NCI-H2171 treated with DMSO at 0.1 percent for 48 hours (cell line): ENCODE measurements at regions not wholly inside any gene's neighbourhood (a gene's known extent, or its start where the extent isn't known, plus 50 kb on each side); places are given as distances from the start of the nearest gene placed in this dataset.

ENCODE experiments used
- DNase-seq: peaks from one replicate; lab custom pipeline; 2025; lab: John Stamatoyannopoulos, UW

DNA sequence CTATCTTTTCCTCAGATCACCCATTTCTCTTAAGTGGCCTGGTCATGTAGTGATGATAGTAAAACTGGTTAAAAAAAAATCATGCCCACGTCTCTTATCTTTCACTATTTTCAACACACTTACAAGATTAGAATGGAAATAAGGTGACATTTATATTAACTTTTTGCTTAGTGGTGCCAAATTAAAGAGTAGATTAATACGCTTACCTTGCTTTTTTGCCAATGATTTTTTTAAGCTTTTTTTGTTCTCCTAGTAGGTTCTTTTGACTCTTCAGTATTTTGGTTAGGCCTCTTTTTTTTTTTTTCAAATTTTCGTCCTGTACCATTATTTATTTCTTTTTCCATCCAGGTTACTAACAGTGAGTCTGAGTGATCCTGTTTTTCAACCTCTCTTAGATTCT lies 147.9 kb downstream of the PTCSC3 start:
- no peak for DNase-seq

DNA sequence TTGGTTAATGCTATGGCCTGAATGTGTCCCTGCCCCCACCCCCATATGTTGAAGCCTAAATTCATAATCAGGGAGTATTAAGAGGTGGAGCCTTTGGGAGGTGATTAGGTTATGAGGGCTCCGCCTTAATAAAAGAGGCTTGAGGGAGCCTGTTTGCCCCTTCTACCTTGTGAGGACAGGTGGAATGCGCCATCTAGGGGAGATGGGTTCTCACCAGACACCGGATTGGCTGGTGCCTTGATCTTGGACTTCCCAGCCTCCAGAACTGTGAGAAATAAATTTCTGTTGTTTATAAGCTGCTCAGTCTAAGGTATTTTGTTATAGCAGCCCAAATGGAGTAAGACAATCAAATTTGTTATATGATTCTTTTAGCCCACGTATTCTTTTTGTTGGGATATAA lies 148.3 kb downstream of the PTCSC3 start:
- no peak for DNase-seq

DNA sequence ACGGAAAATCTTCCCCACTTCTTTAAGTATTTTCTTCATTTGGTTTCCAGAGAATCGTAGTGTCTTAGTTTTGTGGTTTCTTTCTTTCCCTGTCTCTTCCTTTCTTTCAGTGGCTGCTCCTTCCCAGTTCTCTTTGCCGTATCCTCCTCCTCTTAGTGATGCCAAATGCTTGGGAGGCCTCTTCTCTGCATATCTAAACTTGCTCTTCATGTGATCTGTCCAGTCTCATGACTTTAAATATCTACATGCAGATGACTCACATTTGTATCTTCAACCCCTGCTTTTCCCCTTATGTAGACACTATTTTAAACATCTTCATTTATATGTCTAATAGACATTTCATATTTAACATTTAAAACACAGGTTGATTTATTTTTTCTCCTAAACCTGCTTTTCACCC lies 149.2 kb downstream of the PTCSC3 start:
- no peak for DNase-seq

DNA sequence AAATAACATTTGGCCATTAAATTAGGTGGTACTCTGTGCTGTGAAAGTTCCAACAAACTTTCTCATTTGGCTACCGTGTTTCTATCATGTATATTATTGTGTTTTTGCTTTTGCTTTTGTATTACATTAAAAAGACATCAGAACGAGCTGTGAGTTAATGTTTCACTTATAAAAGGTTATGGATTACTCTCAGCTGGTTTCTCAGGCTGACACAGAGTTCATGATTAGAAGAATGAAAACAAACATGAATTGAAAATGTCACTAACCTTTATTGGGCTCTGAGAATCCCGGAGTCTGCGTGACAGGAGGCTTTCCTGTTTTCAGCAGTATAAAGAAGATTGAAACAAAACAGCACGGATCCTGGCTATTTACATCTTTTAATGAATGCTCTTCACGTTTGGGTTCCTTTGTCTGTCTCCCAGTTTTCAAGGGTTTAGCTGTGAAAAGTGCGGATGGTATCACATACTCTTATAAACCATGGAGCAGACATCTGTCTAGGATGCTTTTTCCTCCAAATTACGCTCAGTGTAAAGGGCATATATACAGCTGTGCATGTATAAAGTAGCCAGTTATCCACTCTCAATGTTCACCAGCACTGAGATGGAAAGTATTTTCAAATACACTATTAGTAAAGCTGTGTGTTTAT lies 153.6 kb downstream of the PTCSC3 start:
- DNase-seq: no peak

DNA sequence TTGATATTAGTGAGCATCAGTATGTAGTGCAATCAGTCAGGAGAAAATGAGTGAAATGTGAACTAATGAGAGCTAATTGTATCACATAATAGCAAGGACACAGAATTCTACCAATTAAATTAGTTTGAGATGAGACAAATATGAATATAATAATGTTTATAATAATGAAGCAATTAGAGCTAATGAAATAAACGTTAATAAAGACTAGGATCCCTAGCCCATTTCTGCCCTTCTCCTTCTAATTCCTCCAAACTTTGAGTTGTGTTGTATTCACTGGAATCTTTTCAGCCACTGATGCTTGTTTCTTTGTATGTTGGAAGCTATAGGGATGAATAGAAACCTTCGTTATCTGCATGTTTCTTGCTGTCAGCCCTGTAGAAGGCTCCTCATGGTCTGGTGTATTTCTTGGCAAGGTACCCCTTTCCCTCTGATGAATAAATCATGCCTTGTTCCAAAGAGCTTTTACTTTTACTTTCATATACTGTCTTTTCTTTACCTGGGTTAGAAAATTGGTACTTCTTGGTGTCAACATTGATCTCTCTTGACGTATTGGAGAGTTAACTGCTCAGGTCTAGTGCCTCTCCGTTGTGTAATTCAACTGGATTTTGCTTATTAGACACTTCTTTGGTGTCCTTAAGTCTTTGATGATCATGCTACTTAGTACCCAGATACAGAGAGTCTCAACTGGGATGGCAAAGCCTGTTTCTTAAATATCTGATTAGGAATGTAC lies 154.8 kb downstream of the PTCSC3 start:
- no peak for DNase-seq

DNA sequence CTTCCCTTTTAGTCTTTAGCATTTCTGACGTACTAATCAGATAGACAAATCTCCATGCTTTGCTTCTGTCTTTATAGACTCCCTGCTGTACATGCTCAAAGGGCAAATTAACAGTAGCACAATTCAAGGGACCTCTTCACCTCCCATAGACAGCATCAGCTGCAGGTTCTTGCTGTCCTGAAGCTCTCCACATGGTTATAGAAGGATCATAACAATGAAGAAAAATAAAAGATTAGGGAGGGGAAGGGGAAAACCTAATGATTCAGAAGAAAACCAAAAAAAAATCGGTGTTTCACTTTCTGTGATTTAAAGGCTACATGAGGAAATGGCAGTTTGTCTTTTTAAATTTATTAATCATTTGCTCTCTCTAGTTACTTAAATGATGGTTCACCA lies 155.5 kb downstream of the PTCSC3 start:
- DNase-seq: no peak

DNA sequence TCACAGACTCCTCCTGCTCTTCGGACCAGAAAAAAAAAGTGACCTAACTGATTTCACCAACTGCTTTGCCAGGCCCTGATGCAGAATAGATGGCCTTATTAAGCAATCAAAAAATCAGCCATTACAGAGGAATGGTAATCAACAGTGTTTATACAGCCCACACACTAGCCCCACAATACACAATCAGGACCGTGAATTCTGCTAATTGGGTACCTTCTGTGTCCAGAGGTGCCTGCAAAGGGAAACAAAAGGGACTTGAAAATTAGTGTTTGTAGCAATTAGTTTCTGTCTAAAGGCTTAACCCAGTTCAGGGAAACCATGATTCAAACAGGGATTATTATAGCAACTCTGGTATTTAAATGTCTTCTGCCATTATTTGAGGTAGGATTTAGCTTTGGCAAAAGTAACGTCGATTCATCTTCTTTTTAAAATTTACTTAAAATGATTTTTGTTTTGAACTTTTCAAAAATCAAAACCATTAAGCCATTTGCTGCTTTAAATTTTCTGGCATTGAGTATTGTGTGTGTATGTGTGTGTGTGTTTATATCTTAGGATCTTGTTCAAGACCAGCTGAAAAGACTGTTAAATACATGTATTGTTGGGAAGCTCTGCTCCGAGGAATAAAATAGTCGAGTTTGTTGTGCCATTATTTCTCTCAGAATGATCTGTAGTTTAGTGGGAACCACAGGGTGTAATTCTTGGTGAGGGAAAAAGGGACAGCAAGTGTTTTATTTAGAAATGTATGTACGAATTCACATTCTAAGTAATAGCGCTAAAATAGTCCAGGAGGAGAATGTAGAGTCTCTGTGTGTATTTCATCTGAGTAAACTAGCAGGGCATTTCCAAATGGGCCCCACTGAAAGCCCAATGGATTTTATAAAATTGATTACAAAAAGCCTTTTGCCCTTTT lies 156.1 kb downstream of the PTCSC3 start:
- no peak for DNase-seq

DNA sequence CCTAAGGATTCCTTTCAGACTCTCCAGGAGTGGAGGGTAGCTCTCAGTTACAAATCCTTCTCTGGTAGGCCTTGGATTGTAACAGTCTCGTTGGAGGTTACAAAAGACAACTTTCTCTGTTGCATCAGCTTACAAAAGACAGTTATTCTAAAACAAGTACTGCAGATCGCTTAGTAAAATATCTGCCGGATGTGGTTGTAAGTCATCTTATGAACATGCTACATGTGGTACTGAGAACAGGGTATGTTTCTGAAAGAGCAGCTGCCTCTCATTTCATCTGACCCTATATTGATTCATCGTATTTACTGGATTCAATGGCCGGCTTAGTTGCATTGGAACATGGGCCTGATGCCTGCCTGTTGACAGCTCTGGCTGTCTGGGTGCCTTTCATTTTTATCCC lies 157.4 kb downstream of the PTCSC3 start:
- no peak for DNase-seq

DNA sequence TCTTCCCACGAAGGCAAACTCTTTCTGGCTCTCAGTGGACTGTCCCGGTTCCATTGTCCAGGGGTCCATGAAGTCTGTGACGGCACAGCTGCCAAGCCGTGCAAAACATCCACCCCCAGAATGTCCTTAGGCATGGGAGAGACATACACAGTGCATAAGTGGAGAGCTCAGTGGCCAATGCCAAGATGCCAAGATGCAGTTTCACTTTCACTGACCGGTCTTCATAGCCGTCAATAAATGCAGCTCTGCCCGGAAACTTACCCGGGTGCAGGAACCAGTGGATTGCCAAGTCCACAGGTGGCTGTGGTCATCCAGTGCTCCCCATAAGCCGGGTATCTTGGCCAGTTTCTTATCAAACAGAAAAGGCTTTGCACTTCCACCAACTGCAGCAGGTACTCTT lies 162.3 kb downstream of the PTCSC3 start:
- DNase-seq: no peak

DNA sequence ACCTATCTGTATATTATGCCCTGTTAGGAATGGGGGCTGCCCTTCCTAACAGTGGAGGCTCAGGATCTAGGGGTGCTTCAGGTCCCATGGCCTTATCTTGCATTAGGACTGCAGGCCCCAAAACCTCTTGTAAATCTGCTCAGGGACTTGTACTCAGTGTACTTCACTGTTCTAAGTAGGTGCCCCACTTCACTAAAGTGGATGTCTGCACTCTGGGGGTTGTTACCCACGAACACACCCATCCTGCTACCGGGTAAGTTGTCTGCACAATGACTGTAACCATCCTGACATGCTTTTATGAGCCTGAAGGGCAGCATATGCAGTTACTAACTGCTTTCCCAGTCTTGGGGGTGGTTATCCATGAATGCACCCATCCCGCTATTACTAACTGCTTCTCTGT lies 163.0 kb downstream of the PTCSC3 start:
- DNase-seq: no peak

DNA sequence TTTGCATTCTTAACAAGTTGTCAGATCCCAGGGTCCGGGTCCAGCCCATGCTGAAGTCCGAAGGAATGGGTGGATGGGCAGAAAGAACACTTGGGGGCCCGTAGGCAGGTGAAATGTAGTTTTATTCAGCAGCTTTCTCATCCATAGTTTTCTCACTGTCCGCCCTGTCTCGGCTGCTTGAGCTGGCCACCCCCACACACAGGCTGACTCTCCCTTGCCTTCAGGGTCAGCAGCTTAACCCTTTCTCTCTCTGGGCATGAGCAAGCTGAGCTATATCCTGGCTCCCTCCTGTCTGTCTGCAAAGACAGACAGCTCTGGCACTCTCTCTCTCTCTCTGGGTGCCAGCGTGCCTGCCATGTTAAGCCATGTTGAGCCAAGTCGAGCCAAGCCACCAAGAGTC lies 163.9 kb downstream of the PTCSC3 start:
- DNase-seq: no peak

DNA sequence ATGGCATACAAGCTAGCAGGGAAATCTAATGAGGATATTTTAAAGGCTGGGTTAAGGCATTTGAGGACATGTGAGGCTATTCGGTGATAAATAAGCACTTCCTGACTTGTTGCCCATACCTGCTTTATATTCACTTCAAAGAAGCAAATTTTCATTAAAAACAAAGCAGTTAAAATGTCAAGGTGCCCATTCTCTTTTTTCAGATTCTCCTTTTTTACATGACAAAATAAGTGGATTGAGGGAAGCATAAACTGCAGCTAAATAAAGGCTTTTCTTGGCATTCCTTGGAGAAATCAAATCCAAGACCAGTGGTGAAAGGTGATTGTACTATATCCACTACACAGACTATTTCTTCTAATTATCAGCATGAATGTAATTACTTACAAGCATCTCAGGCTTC lies 166.9 kb downstream of the PTCSC3 start:
- DNase-seq: no peak

DNA sequence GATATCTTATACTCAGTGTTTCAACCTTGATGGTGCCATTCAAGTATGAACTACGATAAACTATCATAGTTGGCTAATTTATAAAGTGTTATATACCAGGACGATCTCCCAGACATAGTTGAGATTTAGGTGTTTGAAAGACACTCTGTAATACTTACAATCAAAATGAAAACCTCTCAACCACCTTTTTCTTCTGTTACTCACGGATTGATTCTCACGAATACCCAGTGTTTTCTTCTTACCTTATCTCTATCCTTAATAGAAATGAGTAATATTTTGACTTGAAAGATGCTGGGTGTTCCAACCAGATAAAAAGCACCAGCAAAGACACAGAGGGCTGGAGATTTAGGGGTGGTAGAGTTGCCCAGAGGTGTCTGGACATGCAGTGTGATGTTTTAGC lies 169.9 kb downstream of the PTCSC3 start:
- DNase-seq: no peak

DNA sequence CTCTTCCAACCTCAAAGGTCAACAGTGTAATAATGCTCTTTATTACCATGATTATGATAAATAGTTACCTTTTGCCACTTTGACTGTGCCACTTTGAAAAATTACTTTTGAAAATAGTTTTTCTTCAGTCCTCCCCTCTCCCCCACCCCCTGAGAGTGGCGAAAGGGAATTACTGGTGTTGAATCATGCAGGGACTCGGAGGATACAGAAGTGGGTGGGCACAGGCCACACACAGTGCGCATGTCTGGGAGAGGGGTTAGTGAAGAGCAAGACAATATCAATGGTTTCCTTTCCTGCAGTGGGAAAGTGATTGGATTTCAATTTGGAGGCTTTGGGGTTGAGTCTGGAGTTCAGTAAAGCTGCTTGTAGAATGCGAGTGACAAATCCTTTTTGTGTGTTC lies 170.9 kb downstream of the PTCSC3 start:
- no peak for DNase-seq

DNA sequence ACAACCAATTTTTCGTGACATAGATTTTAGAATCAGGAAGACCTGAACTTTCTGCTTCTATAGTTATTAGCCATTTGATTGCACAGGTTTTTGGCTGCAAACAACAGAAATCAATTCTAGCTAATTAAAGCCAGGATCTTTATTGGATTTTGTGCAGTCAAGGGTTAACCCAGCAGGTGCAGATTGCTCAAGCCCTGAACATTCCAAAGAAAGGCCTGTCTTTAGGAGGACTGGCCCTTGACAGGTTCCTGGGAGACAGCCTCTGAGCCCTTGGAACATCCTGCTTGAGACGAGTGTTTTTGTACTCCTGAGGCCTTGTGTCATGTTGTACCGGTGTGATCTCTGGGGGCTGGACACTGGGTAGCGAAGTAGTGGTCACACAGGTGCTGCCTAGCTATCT lies 174.6 kb downstream of the PTCSC3 start:
- no peak for DNase-seq

DNA sequence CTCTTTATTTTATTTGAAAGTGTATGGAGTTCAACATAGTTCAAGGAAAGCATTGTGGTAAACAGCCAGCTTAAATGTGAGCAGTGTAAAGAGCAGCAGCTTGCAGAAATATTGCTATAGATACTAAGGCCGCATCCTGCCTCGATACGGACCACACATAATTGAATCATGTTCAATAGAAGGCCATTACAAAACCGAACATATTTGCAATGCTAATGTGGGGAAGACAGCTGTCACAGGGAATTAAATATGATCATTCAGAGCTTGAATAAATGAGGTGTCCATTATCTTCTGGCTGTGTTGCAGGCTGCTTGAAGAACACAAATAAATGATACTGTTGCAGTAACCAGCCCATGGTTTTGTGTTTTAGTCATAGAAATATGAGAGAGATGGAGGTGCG lies 173.2 kb downstream of the BRMS1L start:
- DNase-seq: no peak

DNA sequence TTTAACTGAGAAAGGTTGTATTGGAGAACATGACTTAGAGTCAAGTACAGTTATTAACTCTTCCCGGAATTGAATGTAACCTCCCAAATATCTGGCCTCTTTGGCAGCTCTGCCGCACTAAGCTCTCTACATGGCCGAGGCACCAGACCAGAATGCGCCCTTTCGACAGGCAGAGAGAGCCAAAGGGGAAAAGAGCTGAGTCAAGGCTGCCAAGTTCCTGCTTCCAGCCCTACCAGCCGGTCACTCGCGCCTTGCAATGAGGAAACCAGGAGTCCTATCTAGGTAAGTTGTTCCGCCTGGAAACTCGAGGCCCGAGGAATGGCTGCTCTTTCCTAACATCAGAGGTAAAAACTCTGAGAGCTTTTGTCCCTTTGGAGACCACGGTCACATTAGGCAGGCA lies 172.2 kb downstream of the BRMS1L start:
- no peak for DNase-seq

DNA sequence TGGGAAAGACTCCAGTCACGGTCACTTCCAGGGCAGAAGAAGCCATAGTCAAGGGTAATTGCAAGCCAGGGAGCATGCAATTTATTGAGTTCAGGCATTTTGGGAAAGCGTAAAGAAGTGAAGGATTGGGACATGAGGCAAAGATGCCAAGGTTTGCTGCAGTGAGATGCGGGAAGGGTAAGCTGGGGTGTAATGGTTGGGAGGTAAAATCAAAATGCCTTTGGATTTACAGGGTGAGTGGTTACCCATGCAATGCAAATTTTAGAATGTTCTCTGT lies 167.5 kb downstream of the BRMS1L start:
- no peak for DNase-seq

DNA sequence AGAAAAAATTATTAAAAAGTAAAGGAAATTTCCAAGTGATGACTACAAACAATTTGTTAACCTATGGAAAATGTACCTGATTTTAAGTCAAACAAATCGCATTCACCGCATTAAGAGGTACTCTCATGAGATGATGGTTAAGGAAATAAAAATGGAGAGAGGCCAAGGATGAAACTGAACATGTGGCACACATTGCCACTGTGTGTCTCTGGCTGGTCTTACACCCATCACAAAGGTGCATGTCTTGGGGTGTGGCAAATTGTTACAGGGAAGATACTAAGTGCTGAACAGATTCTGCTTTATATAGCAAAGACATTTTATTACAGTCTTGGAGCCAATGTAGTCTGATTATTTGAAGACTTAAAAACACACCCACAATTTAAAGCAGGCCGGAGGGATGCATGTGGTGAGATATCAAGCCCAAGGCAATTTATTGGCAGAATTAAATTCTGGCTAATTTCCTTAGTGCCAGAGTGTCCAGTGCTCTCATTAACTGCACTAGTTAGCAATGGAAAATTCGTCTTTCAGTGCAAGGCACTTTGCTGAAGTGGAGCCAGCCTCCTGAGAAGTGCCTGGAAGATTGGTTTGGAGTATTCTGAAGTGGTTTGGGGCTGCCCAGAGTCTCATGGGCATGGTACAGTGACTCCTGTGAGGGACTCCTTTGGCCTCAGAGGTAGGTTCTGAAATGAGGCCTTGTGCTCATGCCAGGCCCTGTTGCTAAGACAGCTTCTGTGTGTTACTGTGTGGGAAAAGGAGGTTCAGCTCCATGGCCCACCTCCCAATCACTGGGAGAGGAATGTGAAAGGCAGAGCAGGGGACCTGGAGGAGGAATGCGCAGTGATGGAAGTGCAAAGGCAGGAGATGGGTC lies 166.9 kb downstream of the BRMS1L start:
- no peak for DNase-seq

DNA sequence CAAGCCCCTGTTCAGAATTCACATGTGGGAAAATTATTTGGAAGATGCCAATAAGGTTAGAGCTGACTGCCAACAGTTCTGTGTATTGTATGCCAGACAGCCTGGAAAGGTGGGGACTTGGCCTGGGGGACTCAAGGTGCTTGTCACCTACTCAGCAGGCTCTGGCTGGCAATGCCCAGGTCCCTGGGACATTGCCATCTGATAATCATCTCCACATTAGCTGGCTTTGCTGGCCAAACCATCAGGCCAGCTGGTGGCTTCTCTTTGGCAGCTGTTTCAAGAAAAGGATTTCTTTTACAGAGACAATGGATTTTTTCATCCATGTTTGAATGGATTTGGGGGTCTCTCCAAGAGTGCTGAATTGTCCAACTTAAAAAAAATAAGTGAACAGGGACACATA lies 165.2 kb downstream of the BRMS1L start:
- no peak for DNase-seq

DNA sequence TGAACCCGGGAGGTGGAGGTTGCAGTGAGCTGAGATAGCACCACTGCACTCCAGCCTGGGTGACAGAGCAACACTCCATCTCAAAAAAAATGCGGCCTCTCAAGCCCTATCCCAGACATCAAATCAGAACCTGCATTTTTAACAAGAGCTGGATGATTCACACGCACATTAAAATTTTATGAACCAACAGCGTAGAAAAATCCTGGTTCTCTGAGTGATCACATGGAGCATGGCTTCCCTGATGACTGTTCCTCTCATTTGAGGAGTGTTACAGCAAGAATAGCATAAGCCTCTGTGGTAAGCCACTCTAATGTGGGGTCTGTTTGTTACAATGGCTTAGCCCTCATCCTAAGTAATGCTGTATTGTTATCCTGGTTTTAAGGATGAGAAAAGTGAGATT lies 163.6 kb downstream of the BRMS1L start:
- no peak for DNase-seq

DNA sequence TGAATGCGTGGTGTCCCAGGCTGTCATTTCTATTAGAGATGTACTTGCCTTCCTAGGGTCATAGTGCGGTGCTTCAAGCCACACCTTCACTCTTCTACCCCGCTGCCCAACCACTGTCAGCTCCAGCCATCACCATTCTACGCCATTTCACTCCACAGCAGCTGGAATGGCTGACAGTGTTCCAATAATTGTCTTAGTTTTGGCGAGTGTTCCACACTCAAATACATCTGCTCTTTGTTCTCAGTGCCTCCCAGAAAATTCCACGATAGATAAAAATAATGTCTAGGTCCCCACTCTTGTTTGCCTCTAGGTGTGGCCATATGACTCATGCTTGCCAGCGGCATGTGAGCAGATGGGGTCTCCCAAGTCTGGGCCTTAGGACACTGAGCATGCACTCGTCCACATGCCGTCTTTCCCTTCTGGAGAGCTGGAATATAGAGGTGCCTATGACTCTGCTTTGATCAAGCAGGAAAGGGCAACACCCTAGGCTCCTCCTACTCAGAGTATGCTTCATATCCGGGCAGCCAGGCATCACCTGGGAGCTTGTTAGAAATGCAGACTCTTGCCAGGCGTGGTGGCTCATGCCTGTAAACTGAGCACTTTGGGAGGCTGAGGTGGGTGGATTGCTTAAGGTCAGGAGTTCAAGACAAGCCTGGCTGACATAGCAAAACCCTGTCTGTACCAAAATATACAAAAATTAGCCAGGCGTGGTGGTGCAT lies 163.0 kb downstream of the BRMS1L start:
- no peak for DNase-seq
